Right lobe of liver (tissue), 4 donors: ENCODE measurements at regions not wholly inside any gene's neighbourhood (a gene's known extent, or its start where the extent isn't known, plus 50 kb on each side); places are given as distances from the start of the nearest gene placed in this dataset.

Experiments used
- CTCF ChIP-seq, 4 donors: fragments of 200-600 bp in 3 of 4; fragments of 450-650 bp in 1 of 4; IDR thresholded peaks; one replicate each; pipeline versions ENCODE4 v1.5.1 to v1.8.0; 2016 to 2022; ENCODE audit warnings: antibody characterized with exemption in 4 of 4, mild to moderate bottlenecking in 2 of 4
- POLR2A ChIP-seq: fragments of 450-650 bp; IDR thresholded peaks from one replicate; pipeline ENCODE4 v1.6.1; 2017; ENCODE audit warnings: antibody characterized with exemption, mild to moderate bottlenecking
- donor health status: DM: no; HTN: no; CAD: no.
- donor health status: DM: no; HTN: no; CAD: no.
- donor health status: DM: no; HTN: yes; CAD: no.

- TF ChIP-seq CTCF (IDR thresholded peaks at IDR 0.05) (no peak), POLR2A (no peak)
Observed at GRCh38 chr6:49366539-49366938, 96.5 kb downstream of the MMUT start.
